Erythroblast (primary cell): ENCODE measurements at regions not wholly inside any gene's neighbourhood (a gene's known extent, or its start where the extent isn't known, plus 50 kb on each side); places are given as distances from the start of the nearest gene placed in this dataset.

ENCODE experiments used
- GATA1 ChIP-seq: IDR thresholded peaks from 2 replicates; pipeline ENCODE4 v1.6.1; 2011; ENCODE audit warnings: low read depth, mild to moderate bottlenecking, control low read depth, low read length, moderate library complexity
- POLR2A ChIP-seq: IDR thresholded peaks from 2 replicates; pipeline ENCODE4 v1.6.1; 2011; ENCODE audit warnings: mild to moderate bottlenecking, low read length

DNA sequence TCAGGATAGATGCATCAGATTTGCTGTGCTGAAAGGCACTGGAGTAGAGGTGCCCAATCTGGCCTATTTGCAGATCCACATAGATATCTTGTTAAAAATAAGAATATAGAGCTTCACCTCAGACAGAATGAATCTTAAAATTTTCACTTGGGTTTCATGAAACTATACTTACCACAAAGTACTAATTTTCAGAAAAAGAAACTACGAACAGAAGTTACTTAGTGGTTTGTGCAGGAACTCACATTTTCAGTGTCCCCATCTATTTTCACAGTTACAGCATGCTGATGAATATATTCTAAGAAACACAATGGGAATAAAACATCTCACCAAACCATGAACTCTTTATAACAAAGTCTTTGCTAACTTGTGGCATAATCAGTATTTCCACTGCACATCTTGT lies 449.4 kb downstream of the RERGL start:
- TF ChIP-seq POLR2A = no peak
- no peak for TF ChIP-seq GATA1
